ENCODE measurements at regions not wholly inside any gene's neighbourhood (a gene's known extent, or its start where the extent isn't known, plus 50 kb on each side); places are given as distances from the start of the nearest gene placed in this dataset.
A peak's percentile ranks its signal among the peaks of the same experiment; 100 is the strongest.

DNA sequence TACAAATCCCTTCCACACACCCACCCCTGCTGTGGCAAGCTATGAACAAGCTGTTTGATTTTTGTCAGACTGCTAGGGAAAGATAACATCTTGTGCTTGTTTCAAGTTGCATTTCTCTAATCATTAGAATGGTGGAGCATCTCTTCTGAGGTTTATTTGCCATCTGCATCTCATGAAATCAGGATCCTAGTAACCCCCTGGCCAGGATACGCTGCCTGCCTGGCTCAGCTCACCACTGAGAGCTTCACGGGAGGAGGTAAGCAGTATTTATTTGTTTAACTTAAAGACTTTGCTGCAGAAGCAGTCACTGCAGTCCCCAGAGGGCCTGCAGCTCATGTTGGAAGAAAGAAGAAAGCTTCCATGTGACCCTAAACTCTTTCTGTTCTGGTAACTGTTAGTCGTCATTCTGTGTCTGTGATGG, 83.3 kb upstream of the CXCL14 start:
- TF ChIP-seq, protein P1, sequence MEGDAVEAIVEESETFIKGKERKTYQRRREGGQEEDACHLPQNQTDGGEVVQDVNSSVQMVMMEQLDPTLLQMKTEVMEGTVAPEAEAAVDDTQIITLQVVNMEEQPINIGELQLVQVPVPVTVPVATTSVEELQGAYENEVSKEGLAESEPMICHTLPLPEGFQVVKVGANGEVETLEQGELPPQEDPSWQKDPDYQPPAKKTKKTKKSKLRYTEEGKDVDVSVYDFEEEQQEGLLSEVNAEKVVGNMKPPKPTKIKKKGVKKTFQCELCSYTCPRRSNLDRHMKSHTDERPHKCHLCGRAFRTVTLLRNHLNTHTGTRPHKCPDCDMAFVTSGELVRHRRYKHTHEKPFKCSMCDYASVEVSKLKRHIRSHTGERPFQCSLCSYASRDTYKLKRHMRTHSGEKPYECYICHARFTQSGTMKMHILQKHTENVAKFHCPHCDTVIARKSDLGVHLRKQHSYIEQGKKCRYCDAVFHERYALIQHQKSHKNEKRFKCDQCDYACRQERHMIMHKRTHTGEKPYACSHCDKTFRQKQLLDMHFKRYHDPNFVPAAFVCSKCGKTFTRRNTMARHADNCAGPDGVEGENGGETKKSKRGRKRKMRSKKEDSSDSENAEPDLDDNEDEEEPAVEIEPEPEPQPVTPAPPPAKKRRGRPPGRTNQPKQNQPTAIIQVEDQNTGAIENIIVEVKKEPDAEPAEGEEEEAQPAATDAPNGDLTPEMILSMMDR (conservative IDR thresholded peaks at IDR 0.05) = no peak
- no peak overlapping the region for H3K27ac ChIP-seq

DNA sequence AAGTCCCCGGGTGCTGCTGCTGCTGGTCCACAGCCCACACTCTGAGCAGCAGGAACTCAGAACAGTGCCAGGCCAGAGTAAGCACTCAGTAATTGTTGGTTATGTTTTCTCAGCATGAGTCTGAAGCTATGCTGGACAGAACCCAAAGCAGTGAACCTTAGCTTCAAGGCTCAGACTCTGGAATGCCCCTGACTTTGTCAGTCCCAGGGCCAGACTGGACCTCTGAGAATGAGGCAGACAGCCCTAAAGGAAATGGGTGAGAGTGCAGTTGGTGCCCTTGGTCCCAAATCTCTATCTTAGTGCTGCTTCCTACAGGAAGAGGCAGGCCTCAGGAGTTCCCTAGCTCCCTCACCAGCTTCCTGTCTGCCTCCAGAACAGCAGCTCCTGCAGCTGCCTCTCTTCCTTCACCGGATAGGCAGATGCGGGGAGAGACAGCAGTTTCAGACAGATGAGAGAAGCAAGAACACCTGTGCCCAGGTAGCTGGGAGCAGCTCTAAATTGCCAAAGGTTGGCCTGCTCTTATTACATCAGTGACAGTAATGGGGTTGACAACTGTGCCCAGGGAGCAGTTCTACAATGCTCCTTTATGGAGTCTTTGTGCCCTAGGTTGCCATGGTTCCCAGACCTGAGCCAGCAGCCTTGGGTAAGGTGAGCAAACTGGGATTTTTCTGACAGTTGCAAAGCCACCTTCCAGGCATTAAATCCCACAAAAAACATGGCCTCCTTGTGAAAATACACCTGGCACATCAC, 82.2 kb upstream of the CXCL14 start:
- peak overlapping the region; percentile 26; the same call in 1 of the 2 replicates for H3K27ac ChIP-seq
- TF ChIP-seq, protein P1 (conservative IDR thresholded peaks at IDR 0.05) = no peak

DNA sequence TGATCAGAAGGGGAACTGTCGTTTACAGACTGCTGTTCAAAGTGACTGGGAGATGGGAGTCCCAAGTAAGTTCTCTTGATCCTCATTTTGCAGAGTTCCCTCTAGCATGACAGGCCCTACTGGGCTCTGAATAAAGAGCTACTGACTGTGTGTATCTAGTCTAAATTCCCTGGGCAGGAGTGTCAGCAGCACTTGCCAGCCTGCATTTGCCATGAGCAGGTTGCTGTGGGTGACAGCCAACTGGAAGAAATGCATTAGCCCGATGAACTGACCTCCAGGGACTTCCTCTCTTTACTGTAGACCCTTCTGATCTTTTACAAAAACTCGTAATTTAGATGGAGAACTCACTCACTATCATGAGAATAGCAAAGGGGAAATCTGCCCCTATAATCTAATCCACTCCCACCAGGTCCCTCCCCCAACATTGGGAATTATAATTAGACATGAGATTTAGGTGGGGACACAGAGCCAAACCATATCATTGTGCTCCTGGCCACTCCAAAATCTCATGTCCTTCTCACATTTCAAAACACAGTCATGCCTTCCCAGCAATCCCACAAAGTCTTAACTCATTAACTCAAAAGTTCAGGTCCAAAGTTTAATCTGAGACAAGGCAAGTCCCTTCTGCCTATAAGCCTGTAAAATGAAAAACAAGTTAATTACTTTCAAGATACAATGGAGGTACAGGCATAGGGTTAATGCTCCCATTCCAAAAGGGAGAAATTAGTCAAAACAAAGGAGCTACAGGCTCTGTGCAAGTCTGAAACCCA, 78.9 kb upstream of the CXCL14 start:
- TF ChIP-seq, protein P1 (conservative IDR thresholded peaks at IDR 0.05) = no peak
- no peak overlapping the region for H3K27ac ChIP-seq

DNA sequence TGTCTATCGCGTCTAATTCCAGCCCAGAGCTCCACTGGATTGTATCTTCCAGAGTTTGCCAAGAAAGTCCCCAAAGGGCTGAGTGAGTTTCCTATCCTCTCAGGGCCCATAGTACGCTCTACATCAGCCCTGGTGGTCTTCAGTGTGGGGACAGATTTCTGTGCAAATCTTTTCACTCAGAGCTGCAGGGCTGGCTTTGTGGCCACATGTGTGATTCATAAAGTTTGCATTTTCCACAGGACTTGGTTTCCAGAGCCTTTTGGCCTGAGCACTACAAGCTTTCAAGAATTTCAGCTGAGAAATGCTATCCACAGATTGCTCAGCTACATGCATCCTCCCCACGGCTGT, 76.7 kb upstream of the CXCL14 start:
- no peak overlapping the region for H3K27ac ChIP-seq
- TF ChIP-seq, protein P1 (conservative IDR thresholded peaks at IDR 0.05) = no peak

DNA sequence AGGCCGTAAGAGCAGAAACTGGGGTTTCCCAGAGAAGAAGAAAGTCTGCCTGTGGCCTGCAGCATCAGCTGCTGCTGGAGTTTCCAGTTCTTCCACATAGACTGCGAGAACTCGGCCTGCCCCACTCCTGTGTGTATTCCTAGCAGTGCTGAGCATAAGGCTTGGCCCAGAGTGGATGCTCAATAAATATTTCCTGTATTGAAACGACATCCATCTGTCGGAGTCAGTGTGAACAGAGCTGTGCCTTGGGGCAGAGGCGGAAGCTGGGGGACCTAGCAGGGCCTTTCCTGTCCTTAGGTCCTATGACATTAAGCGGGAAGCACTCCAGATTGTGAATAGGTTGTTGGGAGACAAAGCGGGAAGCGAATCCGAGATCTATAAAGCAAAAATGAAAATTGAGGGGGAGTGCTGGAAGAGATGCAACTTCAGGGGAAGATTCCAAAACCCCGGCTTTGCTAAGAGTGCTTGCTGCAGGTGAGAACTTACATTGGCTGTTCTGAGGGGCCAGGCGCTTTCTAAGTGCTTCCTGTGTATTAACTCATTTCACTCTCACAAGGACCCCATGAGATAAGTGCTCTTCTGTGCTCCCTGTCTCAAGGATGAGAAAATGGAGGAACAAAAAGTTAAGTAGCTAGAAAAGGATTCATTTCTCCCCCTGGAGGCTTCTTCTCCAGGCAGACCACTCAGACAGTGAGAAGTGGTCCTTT, 76.1 kb upstream of the CXCL14 start:
- TF ChIP-seq, protein P1 (conservative IDR thresholded peaks at IDR 0.05) = no peak
- H3K27ac ChIP-seq = no peak overlapping the region

DNA sequence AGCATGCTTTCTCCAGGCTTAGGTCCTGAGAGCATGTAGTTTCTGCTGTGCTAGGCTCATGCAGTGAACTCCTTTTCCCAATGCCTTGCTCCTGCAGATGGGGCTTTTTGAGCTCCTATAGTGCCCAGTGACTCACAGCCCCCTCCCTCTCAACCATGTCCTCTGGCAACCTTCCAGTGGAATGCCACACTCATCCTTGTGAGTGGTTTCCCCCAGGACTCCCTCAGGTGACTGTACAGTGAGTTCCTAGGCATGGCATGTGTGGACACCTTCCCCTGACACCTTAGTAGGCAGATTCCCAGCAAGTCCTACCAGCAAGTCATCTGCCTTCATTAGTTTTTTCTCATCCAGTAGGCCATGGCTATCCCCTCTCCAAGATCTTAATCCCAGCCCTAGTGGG, 72.4 kb upstream of the CXCL14 start:
- no peak overlapping the region for H3K27ac ChIP-seq
- TF ChIP-seq, protein P1 (conservative IDR thresholded peaks at IDR 0.05) = no peak

DNA sequence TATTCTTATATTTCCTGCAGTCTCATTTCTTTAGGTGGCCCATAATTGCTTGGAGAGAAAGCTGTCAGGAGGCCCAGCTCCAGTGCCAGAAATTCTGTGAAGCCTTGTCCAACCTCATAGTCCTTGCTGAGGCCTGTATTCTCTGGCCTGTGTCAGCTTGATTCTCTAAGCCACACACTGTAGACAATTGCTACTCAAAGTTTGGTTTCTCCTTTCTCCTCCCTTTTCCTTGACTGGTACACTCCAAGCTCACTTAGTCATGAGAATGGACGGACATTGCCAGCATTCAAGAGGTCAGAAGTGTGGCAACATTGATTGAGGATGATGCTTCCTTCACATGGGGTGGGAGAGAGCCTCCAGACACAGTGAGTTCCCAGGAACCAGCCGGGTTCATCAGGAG, 71.3 kb upstream of the CXCL14 start:
- TF ChIP-seq, protein P1 (conservative IDR thresholded peaks at IDR 0.05) = no peak
- H3K27ac ChIP-seq = no peak overlapping the region

Measured in VCaP (cell line).